Testis (tissue), 2 donors: ENCODE measurements at regions not wholly inside any gene's neighbourhood (a gene's known extent, or its start where the extent isn't known, plus 50 kb on each side); places are given as distances from the start of the nearest gene placed in this dataset.

ENCODE experiments used
- DNase-seq: peaks from one replicate; pipeline ENCODE4 v3.0.0-alpha.2; 2019
- H3K27ac ChIP-seq, 2 donors: fragments of 200-600 bp; sonication (generic); one replicate each; pipeline ENCODE4 v1.5.1; 2019
- H3K27me3 ChIP-seq: fragments of 200-600 bp; sonication (generic); one replicate; pipeline ENCODE4 v1.5.1; 2019
- H3K36me3 ChIP-seq: fragments of 200-600 bp; sonication (generic); one replicate; pipeline ENCODE4 v1.5.1; 2017; ENCODE audit warnings: low read depth; ENCODE audit errors: missing control alignments
- H3K4me1 ChIP-seq: fragments of 200-600 bp; sonication (generic); one replicate; pipeline ENCODE4 v1.5.1; 2019
- H3K4me3 ChIP-seq, 2 donors: fragments of 200-600 bp; sonication (generic); one replicate each; pipeline ENCODE4 v1.5.1; 2017 to 2019
- H3K9me3 ChIP-seq: fragments of 200-600 bp; sonication (generic); one replicate; pipeline ENCODE4 v1.5.1; 2017
- POLR2A ChIP-seq: fragments of 450-650 bp; IDR thresholded peaks from one replicate; pipeline ENCODE4 v1.6.1; 2017; ENCODE audit warnings: antibody characterized with exemption, mild to moderate bottlenecking, moderate library complexity
- WGBS, 2 donors: methylation state at CpG; one replicate each; pipeline ENCODE4 v1.1.5; 2018; 5-methylcytosine and 5-hydroxymethylcytosine counted together
- intact Hi-C: fragments of 100-400 bp; cut with DNase I; formaldehyde crosslinking; loops from one replicate; pipeline ENCODE4 v1.15.1; 2023; ENCODE audit warnings: low total_unique reads
- TF ChIP-seq, protein P1 (sequence below), 3 experiments: fragments of 450-650 bp in 2 of 3; fragments of 200-600 bp in 1 of 3; sonication (generic) in 1 of 3; IDR thresholded peaks; one replicate each; pipeline ENCODE4 v1.5.1; 2016 to 2019; ENCODE audit warnings: antibody characterized with exemption in 3 of 3, mild to moderate bottlenecking in 2 of 3, moderate library complexity in 1 of 3

DNA sequence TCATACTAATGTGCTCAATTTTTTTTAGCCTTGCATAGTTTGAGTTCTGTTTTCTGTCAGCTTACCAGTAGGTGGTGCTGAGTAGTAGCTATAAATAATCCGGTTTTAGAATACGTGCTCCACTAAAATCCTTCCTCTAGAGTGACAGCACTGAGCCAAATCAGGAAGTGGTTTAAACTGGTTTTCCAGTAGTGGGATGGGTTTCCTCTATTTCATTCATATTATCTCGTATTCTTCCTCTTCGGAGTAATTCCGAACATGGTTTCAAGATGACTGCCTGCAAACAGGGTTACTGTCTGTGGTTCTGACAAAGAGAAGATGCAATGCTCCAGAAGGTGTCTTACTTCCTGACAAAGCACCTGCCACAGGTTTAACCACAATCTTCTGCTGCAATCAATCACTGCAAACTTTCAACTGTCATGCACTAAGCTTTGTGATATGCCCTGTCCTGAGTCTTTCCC lies 496.9 kb upstream of the VRK2 start:
- no peaks in the 10 kb centered on the region for H3K36me3 ChIP-seq
- 50 to 54% methylated on average over 5 of the region's 5 CpGs for WGBS, 2 donors
- H3K4me3 ChIP-seq = no peak overlapping the region
- no peaks in the 10 kb centered on the region for H3K9me3 ChIP-seq
- intact Hi-C loops = no loop called here
- no peaks in the 10 kb centered on the region for H3K4me1 ChIP-seq
- H3K27ac ChIP-seq = no peak overlapping the region
- no peaks in the 10 kb centered on the region for H3K27me3 ChIP-seq
- TF ChIP-seq, protein P1, sequence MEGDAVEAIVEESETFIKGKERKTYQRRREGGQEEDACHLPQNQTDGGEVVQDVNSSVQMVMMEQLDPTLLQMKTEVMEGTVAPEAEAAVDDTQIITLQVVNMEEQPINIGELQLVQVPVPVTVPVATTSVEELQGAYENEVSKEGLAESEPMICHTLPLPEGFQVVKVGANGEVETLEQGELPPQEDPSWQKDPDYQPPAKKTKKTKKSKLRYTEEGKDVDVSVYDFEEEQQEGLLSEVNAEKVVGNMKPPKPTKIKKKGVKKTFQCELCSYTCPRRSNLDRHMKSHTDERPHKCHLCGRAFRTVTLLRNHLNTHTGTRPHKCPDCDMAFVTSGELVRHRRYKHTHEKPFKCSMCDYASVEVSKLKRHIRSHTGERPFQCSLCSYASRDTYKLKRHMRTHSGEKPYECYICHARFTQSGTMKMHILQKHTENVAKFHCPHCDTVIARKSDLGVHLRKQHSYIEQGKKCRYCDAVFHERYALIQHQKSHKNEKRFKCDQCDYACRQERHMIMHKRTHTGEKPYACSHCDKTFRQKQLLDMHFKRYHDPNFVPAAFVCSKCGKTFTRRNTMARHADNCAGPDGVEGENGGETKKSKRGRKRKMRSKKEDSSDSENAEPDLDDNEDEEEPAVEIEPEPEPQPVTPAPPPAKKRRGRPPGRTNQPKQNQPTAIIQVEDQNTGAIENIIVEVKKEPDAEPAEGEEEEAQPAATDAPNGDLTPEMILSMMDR (IDR thresholded peaks at IDR 0.05) = no peak
- no peak for TF ChIP-seq POLR2A
- DNase-seq = no peak

DNA sequence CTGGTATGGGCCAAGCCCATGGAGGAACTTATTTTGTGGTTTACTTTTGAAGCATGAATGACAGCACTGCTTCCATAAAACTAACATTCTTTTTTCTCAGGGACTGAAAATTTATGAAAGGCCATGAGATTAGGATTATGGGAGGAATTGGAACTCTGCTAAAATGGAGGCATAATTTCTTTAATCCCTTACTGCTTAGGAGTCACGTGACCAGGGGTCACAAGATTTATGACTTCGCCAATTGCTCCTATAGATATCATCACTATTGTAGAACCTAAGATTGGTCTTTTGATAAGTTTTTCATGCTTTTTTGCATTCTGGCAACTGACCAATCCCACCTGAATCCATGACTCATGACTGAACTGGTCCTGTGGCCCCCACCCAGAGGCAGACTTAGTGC lies 495.7 kb upstream of the VRK2 start:
- Histone ChIP-seq H3K27ac (no peak overlapping the region), H3K4me1 (no peaks in the 10 kb centered on the region), H3K9me3 (no peaks in the 10 kb centered on the region), H3K36me3 (no peaks in the 10 kb centered on the region), H3K4me3 (no peak overlapping the region), H3K27me3 (no peaks in the 10 kb centered on the region)
- WGBS, 2 donors = 43 to 55% methylated on average over 2 of the region's 2 CpGs
- no peak for DNase-seq
- TF ChIP-seq, protein P1 (IDR thresholded peaks at IDR 0.05) = no peak
- TF ChIP-seq POLR2A = no peak
- intact Hi-C loops = no loop called here

DNA sequence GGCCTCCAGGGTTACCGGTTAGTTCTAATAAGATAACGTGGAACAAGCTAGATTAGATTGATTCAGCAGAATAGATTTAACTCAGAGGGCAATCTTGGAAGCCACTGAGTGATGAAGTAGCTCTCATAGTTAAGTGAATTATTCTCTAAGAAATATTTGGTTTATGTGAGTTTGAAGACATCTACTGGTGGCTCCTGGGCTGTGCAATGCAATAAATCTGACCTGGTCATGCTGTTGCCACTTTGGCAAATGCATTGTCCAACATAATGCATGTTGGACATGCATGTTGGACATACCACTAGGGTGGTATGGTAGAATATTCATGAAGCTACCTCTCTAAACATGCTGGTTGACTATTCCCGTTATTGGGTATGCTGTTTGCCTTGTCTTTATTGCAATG lies 493.7 kb upstream of the VRK2 start:
- H3K36me3 ChIP-seq = no peaks in the 10 kb centered on the region
- no peak overlapping the region for H3K27ac ChIP-seq
- intact Hi-C loops = no loop called here
- no peaks in the 10 kb centered on the region for H3K27me3 ChIP-seq
- no peak for DNase-seq
- no peaks in the 10 kb centered on the region for H3K9me3 ChIP-seq
- no peak overlapping the region for H3K4me3 ChIP-seq
- TF ChIP-seq, protein P1 (IDR thresholded peaks at IDR 0.05) = no peak
- TF ChIP-seq POLR2A = no peak
- H3K4me1 ChIP-seq = no peaks in the 10 kb centered on the region
- WGBS, 2 donors = 94 to 95% methylated on average over 3 of the region's 3 CpGs

DNA sequence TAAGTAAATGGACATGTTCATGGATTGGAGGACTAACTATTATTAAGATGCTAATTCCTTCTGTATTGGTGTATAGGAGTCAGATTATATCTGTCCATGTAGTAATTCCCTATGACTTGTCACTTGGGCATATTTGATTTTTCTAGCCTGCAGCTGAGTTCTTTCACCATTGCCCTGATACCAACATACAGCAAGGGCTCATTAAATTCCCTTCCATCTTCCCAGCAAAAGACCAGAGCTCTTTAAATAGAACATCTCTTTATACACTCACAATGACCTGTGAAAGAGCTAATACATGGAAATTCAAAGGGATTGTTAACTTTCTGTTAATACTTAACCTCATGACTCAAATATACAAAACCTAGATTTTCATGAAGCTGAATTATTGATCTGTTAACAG lies 492.3 kb upstream of the VRK2 start:
- Histone ChIP-seq H3K27ac (no peak overlapping the region), H3K27me3 (no peaks in the 10 kb centered on the region), H3K9me3 (no peaks in the 10 kb centered on the region), H3K4me1 (no peaks in the 10 kb centered on the region), H3K36me3 (no peaks in the 10 kb centered on the region), H3K4me3 (no peak overlapping the region)
- DNase-seq = no peak
- intact Hi-C loops = no loop called here
- TF ChIP-seq POLR2A = no peak
- TF ChIP-seq, protein P1 (IDR thresholded peaks at IDR 0.05) = no peak

DNA sequence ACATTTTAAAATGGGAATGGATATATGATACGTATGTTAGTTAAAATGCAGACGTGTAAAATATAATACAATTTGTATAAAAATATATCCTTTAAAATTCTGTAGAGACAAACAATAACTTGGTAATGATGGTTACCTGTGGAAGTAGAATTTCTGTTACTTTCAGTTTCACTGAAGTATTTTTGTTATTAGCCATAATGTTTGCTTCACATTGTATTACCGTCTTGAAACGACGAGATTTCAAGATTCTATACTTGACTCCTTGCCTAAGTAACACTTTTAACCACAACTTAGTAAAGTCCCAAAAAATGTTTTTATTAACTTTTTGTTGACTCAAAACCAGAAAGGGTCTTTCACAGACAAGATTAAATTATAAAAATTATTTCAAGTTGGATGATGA lies 488.3 kb upstream of the VRK2 start:
- 90 to 95% methylated on average over 5 of the region's 5 CpGs for WGBS, 2 donors
- H3K4me3 ChIP-seq = no peak overlapping the region
- no peaks in the 10 kb centered on the region for H3K36me3 ChIP-seq
- no peak overlapping the region for H3K27ac ChIP-seq
- H3K27me3 ChIP-seq = no peaks in the 10 kb centered on the region
- DNase-seq = no peak
- TF ChIP-seq POLR2A = no peak
- TF ChIP-seq, protein P1 (IDR thresholded peaks at IDR 0.05) = no peak
- intact Hi-C loops = no loop called here
- H3K4me1 ChIP-seq = no peaks in the 10 kb centered on the region
- no peaks in the 10 kb centered on the region for H3K9me3 ChIP-seq
